ENCODE measurements at regions not wholly inside any gene's neighbourhood (a gene's known extent, or its start where the extent isn't known, plus 50 kb on each side); places are given as distances from the start of the nearest gene placed in this dataset.
"Not testable (repeated sequence)": the region's sequence is repeated elsewhere in the genome, so short reads cannot be mapped to it uniquely, and the experiment has no call there.

DNA sequence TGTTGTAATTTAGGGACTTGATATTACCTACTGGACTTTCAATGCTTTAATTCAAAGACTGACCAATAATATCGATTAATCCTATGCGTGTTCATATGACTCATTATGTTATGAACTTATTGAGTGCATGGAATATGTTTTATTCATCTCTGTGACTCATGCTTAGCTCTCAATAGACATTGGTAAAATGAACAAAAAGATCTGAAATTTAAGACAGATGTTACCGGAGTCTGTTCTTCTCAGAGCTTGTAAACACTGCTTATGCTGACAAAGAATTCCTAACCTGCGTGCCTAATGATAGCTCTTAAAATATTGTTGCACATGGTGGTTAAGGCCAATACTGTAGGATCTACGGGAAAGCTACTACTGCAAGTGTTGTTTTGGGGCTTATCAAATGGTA lies 131.5 kb upstream of the ACBD5 start:
- H3K9me3 ChIP-seq = no peaks in the 10 kb centered on the region
- no peaks in the 10 kb centered on the region for H3K36me3 ChIP-seq
- intact Hi-C loops (cut with DNase I) = no loop called here
- TF ChIP-seq, protein P1, sequence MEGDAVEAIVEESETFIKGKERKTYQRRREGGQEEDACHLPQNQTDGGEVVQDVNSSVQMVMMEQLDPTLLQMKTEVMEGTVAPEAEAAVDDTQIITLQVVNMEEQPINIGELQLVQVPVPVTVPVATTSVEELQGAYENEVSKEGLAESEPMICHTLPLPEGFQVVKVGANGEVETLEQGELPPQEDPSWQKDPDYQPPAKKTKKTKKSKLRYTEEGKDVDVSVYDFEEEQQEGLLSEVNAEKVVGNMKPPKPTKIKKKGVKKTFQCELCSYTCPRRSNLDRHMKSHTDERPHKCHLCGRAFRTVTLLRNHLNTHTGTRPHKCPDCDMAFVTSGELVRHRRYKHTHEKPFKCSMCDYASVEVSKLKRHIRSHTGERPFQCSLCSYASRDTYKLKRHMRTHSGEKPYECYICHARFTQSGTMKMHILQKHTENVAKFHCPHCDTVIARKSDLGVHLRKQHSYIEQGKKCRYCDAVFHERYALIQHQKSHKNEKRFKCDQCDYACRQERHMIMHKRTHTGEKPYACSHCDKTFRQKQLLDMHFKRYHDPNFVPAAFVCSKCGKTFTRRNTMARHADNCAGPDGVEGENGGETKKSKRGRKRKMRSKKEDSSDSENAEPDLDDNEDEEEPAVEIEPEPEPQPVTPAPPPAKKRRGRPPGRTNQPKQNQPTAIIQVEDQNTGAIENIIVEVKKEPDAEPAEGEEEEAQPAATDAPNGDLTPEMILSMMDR (IDR thresholded peaks at IDR 0.05) = no peak
- no peak for TF ChIP-seq POLR2A (IDR thresholded peaks at IDR 0.05)
- 49 to 67% methylated on average over 5 of the region's 5 CpGs for WGBS, 2 donors
- H3K27ac ChIP-seq = no peak overlapping the region
- H3K4me1 ChIP-seq = no peaks in the 10 kb centered on the region
- no peak overlapping the region for H3K4me3 ChIP-seq
- DNase-seq = no peak
- H3K27me3 ChIP-seq = peaks cover 0 to 4% (median 0%) of the 10 kb centered on the region in 4 donors

DNA sequence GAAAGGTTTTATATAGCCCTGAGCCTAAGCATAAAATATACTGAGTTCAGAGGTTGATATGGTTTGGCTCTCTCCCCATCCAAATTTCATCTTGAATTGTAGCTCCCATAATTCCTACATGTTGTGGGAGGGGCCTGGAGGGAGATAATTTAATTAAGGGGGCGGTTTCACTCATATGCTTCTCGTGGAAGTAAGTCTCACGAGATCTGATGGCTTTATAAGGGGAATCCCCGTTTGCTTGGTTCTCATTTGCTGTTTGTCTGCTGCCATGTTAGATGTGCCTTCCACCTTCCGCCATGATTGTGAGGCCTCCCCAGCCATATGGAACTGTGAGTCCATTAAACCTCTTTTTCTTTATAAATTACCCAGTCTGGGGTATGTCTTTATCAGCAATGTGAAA lies 130.8 kb upstream of the ACBD5 start:
- H3K9me3 ChIP-seq; H3K36me3 ChIP-seq; H3K4me3 ChIP-seq; H3K27ac ChIP-seq; H3K27me3 ChIP-seq; DNase-seq; H3K4me1 ChIP-seq; intact Hi-C loops (cut with DNase I): not testable (repeated sequence)
- WGBS, 2 donors = 84 to 85% methylated on average over 5 of the region's 5 CpGs

DNA sequence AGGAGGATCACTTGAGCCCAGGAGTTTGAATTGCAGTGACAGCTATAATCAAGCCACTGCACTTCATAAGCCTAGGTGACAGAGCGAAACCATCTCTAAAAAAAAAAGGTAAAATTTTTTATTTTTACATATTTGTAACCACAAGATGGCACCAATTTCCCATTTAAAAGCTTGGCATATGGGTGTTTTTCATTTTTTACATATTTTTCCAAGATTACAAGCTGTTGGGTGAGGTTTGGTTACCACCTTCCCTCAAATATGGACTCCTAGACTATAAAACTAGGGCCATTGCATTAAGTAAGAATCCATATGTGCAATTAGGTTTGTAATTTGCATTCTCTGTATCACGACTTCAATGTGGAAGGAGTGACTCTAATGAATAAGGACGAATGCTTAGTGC lies 129.3 kb upstream of the ACBD5 start:
- Histone ChIP-seq H3K36me3 (no peaks in the 10 kb centered on the region), H3K27ac (no peak overlapping the region), H3K27me3 (peaks cover 0 to 4% (median 0%) of the 10 kb centered on the region in 4 donors), H3K9me3 (no peaks in the 10 kb centered on the region), H3K4me3 (no peak overlapping the region), H3K4me1 (no peaks in the 10 kb centered on the region)
- no peak for DNase-seq
- intact Hi-C loops (cut with DNase I) = loop anchor here (10.0 kb wide), 1 partner anchor 145 kb away; no protein-coding TSS in a partner anchor
- TF ChIP-seq POLR2A (IDR thresholded peaks at IDR 0.05) = no peak
- TF ChIP-seq, protein P1 (IDR thresholded peaks at IDR 0.05) = peak in 1 of 6 experiments; percentile 15
- WGBS, 2 donors = 66 to 79% methylated on average over 3 of the region's 3 CpGs

DNA sequence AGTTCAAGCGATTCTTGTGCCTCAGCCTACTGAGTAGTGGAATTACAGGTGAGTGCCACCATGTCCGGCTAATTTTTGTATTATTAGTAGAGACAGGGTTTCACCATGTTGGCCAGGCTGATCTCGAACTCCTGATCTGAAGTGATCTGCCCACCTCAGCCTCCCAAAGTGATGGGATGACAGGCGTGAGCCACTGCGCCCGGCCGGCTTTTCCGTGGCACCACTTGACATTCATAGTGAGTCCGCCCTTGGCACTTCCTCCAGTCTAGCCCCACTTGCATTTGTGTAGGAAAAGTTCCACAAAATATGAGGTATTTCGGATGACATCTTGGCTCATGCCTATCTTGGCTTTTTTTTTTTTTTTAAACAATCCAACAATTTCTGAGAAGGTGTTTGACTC lies 128.1 kb upstream of the ACBD5 start:
- WGBS, 2 donors = 86 to 95% methylated on average over 10 of the region's 10 CpGs
- Histone ChIP-seq H3K9me3 (no peaks in the 10 kb centered on the region), H3K36me3 (no peaks in the 10 kb centered on the region), H3K27me3 (peaks cover 0 to 4% (median 0%) of the 10 kb centered on the region in 4 donors), H3K4me3 (no peak overlapping the region), H3K27ac (no peak overlapping the region), H3K4me1 (no peaks in the 10 kb centered on the region)
- intact Hi-C loops (cut with DNase I) = loop anchor here (10.0 kb wide), 1 partner anchor 144 kb away; no protein-coding TSS in a partner anchor
- TF ChIP-seq, protein P1 (IDR thresholded peaks at IDR 0.05) = no peak
- TF ChIP-seq POLR2A (IDR thresholded peaks at IDR 0.05) = no peak
- DNase-seq = no peak

DNA sequence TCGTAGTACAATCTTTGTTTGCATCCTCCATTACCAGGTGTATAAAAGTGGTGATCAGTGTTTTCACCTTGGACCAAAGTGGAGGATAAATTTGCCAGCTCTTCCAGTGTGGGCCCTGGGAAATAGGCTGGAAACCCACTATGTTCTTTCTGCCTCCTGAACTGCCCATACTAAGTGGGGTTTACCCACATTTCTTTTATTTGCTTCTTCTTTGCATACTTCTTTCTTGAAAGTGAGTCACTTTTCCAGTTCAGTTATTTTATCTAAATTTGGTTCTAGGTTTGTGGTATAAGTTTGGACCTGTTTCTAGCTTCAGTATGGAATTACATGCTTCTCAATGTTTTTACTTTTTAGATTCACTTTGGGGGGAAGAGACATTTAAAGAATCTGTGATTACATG lies 126.2 kb upstream of the ACBD5 start:
- Histone ChIP-seq H3K27ac (no peak overlapping the region), H3K4me1 (no peaks in the 10 kb centered on the region), H3K36me3 (no peaks in the 10 kb centered on the region), H3K4me3 (no peak overlapping the region), H3K27me3 (peaks cover 0 to 4% (median 0%) of the 10 kb centered on the region in 4 donors), H3K9me3 (no peaks in the 10 kb centered on the region)
- DNase-seq = no peak
- intact Hi-C loops (cut with DNase I) = loop anchor here (10.0 kb wide), 1 partner anchor 142 kb away; no protein-coding TSS in a partner anchor
- WGBS, 2 donors = 43 to 54% methylated on average over 1 of the region's 1 CpG
- no peak for TF ChIP-seq POLR2A (IDR thresholded peaks at IDR 0.05)
- TF ChIP-seq, protein P1 (IDR thresholded peaks at IDR 0.05) = no peak

DNA sequence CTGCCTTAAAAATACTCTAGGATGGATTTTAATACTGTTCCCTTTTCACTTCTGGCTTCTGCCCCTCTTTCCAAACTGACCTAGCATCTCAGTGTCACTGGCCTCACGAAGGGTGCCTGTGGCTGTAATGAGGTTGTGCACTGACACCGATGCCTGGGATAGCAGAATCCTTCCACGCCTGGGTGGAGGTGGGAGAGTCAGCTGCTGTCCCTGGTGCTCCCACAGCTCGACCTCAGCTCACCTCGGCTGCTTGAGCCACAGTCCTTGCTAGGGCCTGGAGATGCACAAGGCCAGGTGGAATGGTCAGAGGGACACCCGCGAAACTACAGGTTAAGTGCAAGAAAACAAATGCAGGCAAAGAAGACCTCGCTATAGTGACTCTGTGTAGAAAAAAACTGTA lies 123.4 kb upstream of the ACBD5 start:
- Histone ChIP-seq H3K27ac (no peak overlapping the region), H3K4me3 (no peak overlapping the region), H3K36me3 (no peaks in the 10 kb centered on the region), H3K4me1 (no peaks in the 10 kb centered on the region), H3K9me3 (no peaks in the 10 kb centered on the region), H3K27me3 (no peaks in the 10 kb centered on the region)
- no peak for DNase-seq
- 52 to 65% methylated on average over 5 to 8 of the region's 8 CpGs for WGBS, 2 donors
- intact Hi-C loops (cut with DNase I) = loop anchor here (10.0 kb wide), 1 partner anchor 139 kb away; no protein-coding TSS in a partner anchor
- TF ChIP-seq POLR2A (IDR thresholded peaks at IDR 0.05) = no peak
- TF ChIP-seq, protein P1 (IDR thresholded peaks at IDR 0.05) = no peak

Data from esophagus squamous epithelium (tissue), 5 donors.